ENCODE measurements at regions not wholly inside any gene's neighbourhood (a gene's known extent, or its start where the extent isn't known, plus 50 kb on each side); places are given as distances from the start of the nearest gene placed in this dataset.
A peak's percentile ranks its signal among the peaks of the same experiment; 100 is the strongest.

DNA sequence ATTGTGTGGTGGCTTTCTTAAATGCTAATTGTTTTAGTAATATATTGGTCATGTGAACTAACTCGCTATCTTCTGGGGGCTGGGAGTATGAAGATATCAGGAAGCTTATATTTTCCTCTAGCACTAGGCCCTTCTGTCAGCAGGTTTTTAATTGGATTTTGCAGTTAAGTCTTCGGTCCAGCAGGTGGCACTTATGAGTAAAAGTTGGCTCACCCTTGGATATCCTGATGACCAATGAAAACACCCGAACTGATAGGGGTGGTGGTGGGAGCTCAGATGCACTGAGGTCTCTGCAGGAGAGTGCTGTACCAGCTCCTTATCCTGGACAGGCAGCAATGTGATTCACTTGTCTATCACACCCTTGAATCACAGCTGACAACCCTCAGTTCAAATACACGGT, 1365.8 kb upstream of the DIAPH2 start:
- no peaks in the 10 kb centered on the region for H3K9me2 ChIP-seq (replicated peaks; ENCODE audit: control insufficient read depth, low read length)
- H3K79me2 ChIP-seq (ENCODE audit: control insufficient read depth, low read length) = no peaks in the 10 kb centered on the region
- no peaks in the 10 kb centered on the region for H3K4me1 ChIP-seq (ENCODE audit: control insufficient read depth, low read length)
- H3K4me2 ChIP-seq (ENCODE audit: low read length) = no peak overlapping the region
- no peaks in the 10 kb centered on the region for H3K9me3 ChIP-seq (ENCODE audit: control insufficient read depth, insufficient read depth, low read length)
- no peaks in the 10 kb centered on the region for H4K20me1 ChIP-seq (ENCODE audit: control insufficient read depth, insufficient read depth, low read depth, low read length)
- H3K27me3 ChIP-seq (ENCODE audit: control insufficient read depth, low read length) = no peaks in the 10 kb centered on the region
- H3K4me3 ChIP-seq (ENCODE audit: low read length) = no peak overlapping the region
- H3K36me3 ChIP-seq (ENCODE audit: control insufficient read depth, low read length) = no peaks in the 10 kb centered on the region
- no peaks in the 10 kb centered on the region for H3F3A ChIP-seq (ENCODE audit: control insufficient read depth, insufficient read depth)
- TF ChIP-seq, protein P1, sequence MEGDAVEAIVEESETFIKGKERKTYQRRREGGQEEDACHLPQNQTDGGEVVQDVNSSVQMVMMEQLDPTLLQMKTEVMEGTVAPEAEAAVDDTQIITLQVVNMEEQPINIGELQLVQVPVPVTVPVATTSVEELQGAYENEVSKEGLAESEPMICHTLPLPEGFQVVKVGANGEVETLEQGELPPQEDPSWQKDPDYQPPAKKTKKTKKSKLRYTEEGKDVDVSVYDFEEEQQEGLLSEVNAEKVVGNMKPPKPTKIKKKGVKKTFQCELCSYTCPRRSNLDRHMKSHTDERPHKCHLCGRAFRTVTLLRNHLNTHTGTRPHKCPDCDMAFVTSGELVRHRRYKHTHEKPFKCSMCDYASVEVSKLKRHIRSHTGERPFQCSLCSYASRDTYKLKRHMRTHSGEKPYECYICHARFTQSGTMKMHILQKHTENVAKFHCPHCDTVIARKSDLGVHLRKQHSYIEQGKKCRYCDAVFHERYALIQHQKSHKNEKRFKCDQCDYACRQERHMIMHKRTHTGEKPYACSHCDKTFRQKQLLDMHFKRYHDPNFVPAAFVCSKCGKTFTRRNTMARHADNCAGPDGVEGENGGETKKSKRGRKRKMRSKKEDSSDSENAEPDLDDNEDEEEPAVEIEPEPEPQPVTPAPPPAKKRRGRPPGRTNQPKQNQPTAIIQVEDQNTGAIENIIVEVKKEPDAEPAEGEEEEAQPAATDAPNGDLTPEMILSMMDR (IDR thresholded peaks at IDR 0.05; ENCODE audit: low read depth, low read length, poor library complexity, severe bottlenecking) = peak; percentile 42
- no peak for TF ChIP-seq EZH2phosphoT487 (IDR thresholded peaks at IDR 0.05; ENCODE audit: borderline replicate concordance, low read length)
- no peak overlapping the region for H3K27ac ChIP-seq (ENCODE audit: low read depth, low read length)

DNA sequence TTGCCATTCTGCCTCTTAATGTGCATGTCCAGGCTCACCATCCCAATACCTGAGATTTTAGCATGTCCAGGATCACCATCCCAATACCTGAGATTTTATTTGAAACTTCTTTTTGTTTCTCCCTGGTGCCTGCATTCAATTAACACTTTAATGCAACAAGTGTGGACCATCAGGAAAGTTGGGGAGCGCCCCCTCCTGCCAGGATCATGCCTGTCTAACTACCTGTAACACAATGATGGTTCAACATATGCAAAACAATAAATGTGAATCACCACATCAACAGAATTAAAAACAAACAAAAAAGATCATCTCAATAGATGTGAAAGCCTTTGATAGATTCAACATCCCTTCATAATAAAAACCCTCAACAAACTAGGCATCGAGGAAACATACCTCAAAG, 1359.5 kb upstream of the DIAPH2 start:
- no peaks in the 10 kb centered on the region for H4K20me1 ChIP-seq (ENCODE audit: control insufficient read depth, insufficient read depth, low read depth, low read length)
- H3K9me3 ChIP-seq (ENCODE audit: control insufficient read depth, insufficient read depth, low read length) = no peaks in the 10 kb centered on the region
- H3K27ac ChIP-seq (ENCODE audit: low read depth, low read length) = no peak overlapping the region
- H3K4me2 ChIP-seq (ENCODE audit: low read length) = no peak overlapping the region
- no peaks in the 10 kb centered on the region for H3K4me1 ChIP-seq (ENCODE audit: control insufficient read depth, low read length)
- no peaks in the 10 kb centered on the region for H3K36me3 ChIP-seq (ENCODE audit: control insufficient read depth, low read length)
- H3K9me2 ChIP-seq (replicated peaks; ENCODE audit: control insufficient read depth, low read length) = no peaks in the 10 kb centered on the region
- TF ChIP-seq, protein P1 (IDR thresholded peaks at IDR 0.05; ENCODE audit: low read depth, low read length, poor library complexity, severe bottlenecking) = no peak
- no peak for TF ChIP-seq EZH2phosphoT487 (IDR thresholded peaks at IDR 0.05; ENCODE audit: borderline replicate concordance, low read length)
- no peaks in the 10 kb centered on the region for H3F3A ChIP-seq (ENCODE audit: control insufficient read depth, insufficient read depth)
- no peaks in the 10 kb centered on the region for H3K27me3 ChIP-seq (ENCODE audit: control insufficient read depth, low read length)
- H3K79me2 ChIP-seq (ENCODE audit: control insufficient read depth, low read length) = no peaks in the 10 kb centered on the region
- no peak overlapping the region for H3K4me3 ChIP-seq (ENCODE audit: low read length)

DNA sequence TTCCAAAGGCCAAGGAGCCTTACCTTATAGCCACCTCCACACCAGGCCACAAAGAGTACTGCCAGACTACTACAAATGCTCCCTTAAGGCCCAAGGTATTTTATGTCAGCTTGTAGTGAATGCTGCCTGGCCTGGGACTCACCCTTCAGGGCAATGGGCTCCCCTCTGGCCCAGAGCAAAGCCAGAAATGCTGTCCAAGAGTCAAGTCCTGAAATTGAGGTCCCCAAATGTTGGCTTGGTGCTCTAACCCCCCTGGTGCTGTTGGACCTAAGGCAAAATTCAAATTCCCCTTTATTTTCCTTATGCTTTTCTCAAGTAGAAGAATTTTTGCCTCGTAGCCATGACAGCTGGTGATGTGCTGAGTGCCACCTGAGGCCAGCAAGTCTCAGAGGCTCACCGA, 1354.3 kb upstream of the DIAPH2 start:
- H3K27ac ChIP-seq (ENCODE audit: low read depth, low read length) = no peak overlapping the region
- no peaks in the 10 kb centered on the region for H3K79me2 ChIP-seq (ENCODE audit: control insufficient read depth, low read length)
- no peaks in the 10 kb centered on the region for H3K36me3 ChIP-seq (ENCODE audit: control insufficient read depth, low read length)
- H4K20me1 ChIP-seq (ENCODE audit: control insufficient read depth, insufficient read depth, low read depth, low read length) = no peaks in the 10 kb centered on the region
- H3K9me2 ChIP-seq (replicated peaks; ENCODE audit: control insufficient read depth, low read length) = no peaks in the 10 kb centered on the region
- H3K4me3 ChIP-seq (ENCODE audit: low read length) = no peak overlapping the region
- no peaks in the 10 kb centered on the region for H3K9me3 ChIP-seq (ENCODE audit: control insufficient read depth, insufficient read depth, low read length)
- no peaks in the 10 kb centered on the region for H3K27me3 ChIP-seq (ENCODE audit: control insufficient read depth, low read length)
- H3F3A ChIP-seq (ENCODE audit: control insufficient read depth, insufficient read depth) = no peaks in the 10 kb centered on the region
- TF ChIP-seq, protein P1 (IDR thresholded peaks at IDR 0.05; ENCODE audit: low read depth, low read length, poor library complexity, severe bottlenecking) = no peak
- no peak for TF ChIP-seq EZH2phosphoT487 (IDR thresholded peaks at IDR 0.05; ENCODE audit: borderline replicate concordance, low read length)
- no peaks in the 10 kb centered on the region for H3K4me1 ChIP-seq (ENCODE audit: control insufficient read depth, low read length)
- no peak overlapping the region for H3K4me2 ChIP-seq (ENCODE audit: low read length)

DNA sequence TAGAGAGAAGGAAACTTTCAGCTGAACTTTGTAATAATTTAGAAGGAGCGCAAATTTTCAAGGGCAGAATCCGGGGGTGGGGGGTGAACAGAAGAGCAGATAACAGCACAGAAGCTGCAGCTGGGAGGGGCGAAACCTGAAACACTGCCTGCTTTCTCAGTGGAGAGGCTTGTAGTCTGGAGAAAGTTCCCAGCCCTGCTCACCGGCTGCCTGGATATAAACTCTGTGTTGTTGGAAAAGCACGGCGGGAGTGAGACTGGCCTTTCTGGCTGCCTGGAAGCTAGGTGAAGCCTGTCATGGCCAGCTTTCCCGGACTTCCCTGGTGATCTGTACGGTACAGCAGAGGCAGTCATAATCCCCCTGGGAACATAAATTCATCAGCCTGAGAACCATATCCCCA, 1352.1 kb upstream of the DIAPH2 start:
- no peaks in the 10 kb centered on the region for H3K79me2 ChIP-seq (ENCODE audit: control insufficient read depth, low read length)
- no peaks in the 10 kb centered on the region for H3K9me3 ChIP-seq (ENCODE audit: control insufficient read depth, insufficient read depth, low read length)
- H3K4me2 ChIP-seq (ENCODE audit: low read length) = no peak overlapping the region
- H3K27ac ChIP-seq (ENCODE audit: low read depth, low read length) = no peak overlapping the region
- no peak overlapping the region for H3K4me3 ChIP-seq (ENCODE audit: low read length)
- no peaks in the 10 kb centered on the region for H3K4me1 ChIP-seq (ENCODE audit: control insufficient read depth, low read length)
- no peaks in the 10 kb centered on the region for H3K9me2 ChIP-seq (replicated peaks; ENCODE audit: control insufficient read depth, low read length)
- no peak for TF ChIP-seq EZH2phosphoT487 (IDR thresholded peaks at IDR 0.05; ENCODE audit: borderline replicate concordance, low read length)
- TF ChIP-seq, protein P1 (IDR thresholded peaks at IDR 0.05; ENCODE audit: low read depth, low read length, poor library complexity, severe bottlenecking) = no peak
- H3F3A ChIP-seq (ENCODE audit: control insufficient read depth, insufficient read depth) = no peaks in the 10 kb centered on the region
- H3K36me3 ChIP-seq (ENCODE audit: control insufficient read depth, low read length) = no peaks in the 10 kb centered on the region
- no peaks in the 10 kb centered on the region for H3K27me3 ChIP-seq (ENCODE audit: control insufficient read depth, low read length)
- no peaks in the 10 kb centered on the region for H4K20me1 ChIP-seq (ENCODE audit: control insufficient read depth, insufficient read depth, low read depth, low read length)

All from DOHH2 (cell line).